ENCODE measurements at regions not wholly inside any gene's neighbourhood (a gene's known extent, or its start where the extent isn't known, plus 50 kb on each side); places are given as distances from the start of the nearest gene placed in this dataset.

GRCh38 chr3:67239353-67239752 lies 241.2 kb downstream of the KBTBD8 start:
- no peak overlapping the region for H3K27ac Mint-ChIP-seq

GRCh38 chr3:67241084-67241483 lies 243.0 kb downstream of the KBTBD8 start:
- no CpG with 5 or more reads among the region's 4 CpGs for WGBS (ENCODE audit: insufficient coverage)
- intact Hi-C loops (cut with micrococcal nuclease) = no loop called here
- no peaks in the 10 kb centered on the region for H3K4me1 ChIP-seq (ENCODE audit: control insufficient read depth in 1 of 2, insufficient read depth in 2 of 2, low read length in 2 of 2)

More at GRCh38 chr3:67239353-67239752, 241.2 kb downstream of the KBTBD8 start:
- Mint-ChIP-seq H3K4me1 (no peaks in the 10 kb centered on the region), H3K36me3 (no peaks in the 10 kb centered on the region), H3K4me3 (no peak overlapping the region), H3K27me3 (ENCODE audit: low read depth in 3 of 3) (peaks cover 0 to 3% (median 0%) of the 10 kb centered on the region in 3 donors), H3K9me3 (peaks cover 0 to 4% (median 3%) of the 10 kb centered on the region in 7 donors)
- intact Hi-C loops (cut with micrococcal nuclease) = no loop called here
- no peaks in the 10 kb centered on the region for H3K79me2 ChIP-seq (ENCODE audit: insufficient read depth, low read length)
- H3K36me3 ChIP-seq (replicated peaks in 1 of 2; ENCODE audit: control insufficient read depth in 1 of 2, insufficient read depth in 2 of 2, low read length in 2 of 2) = no peaks in the 10 kb centered on the region
- H4K20me1 ChIP-seq (ENCODE audit: insufficient read depth, low read length) = no peaks in the 10 kb centered on the region
- peaks cover 0 to 2% of the 10 kb centered on the region in 2 donors for H3K27me3 ChIP-seq (ENCODE audit: control insufficient read depth in 2 of 2, insufficient read depth in 2 of 2, low read length in 2 of 2)
- TF ChIP-seq CTCF (IDR thresholded peaks at IDR 0.05) = no peak
- H3K4me1 ChIP-seq (ENCODE audit: control insufficient read depth in 1 of 2, insufficient read depth in 2 of 2, low read length in 2 of 2) = no peaks in the 10 kb centered on the region
- no peak overlapping the region for H3K4me2 ChIP-seq (replicated peaks; ENCODE audit: extremely low read depth, low read length, poor library complexity, severe bottlenecking)
- no peak for DNase-seq
- no peak overlapping the region for H3K9ac ChIP-seq (ENCODE audit: insufficient read depth, low read length, poor library complexity, severe bottlenecking)
- no peak overlapping the region for H3K4me3 ChIP-seq (replicated peaks in 1 of 3; ENCODE audit: low read depth in 2 of 3, low read length in 3 of 3)
- H2AFZ ChIP-seq (ENCODE audit: insufficient read depth, low read depth, low read length, poor library complexity, severe bottlenecking) = no peak overlapping the region
- no peak overlapping the region for H3K27ac ChIP-seq (ENCODE audit: low read depth in 1 of 2, low read length in 2 of 2)
- no peaks in the 10 kb centered on the region for H3K9me3 ChIP-seq (replicated peaks in 1 of 2; ENCODE audit: control insufficient read depth in 1 of 2, insufficient read depth in 1 of 2, low read length in 2 of 2)
- no CpG with 5 or more reads among the region's 2 CpGs for WGBS (ENCODE audit: insufficient coverage)

More at GRCh38 chr3:67241084-67241483, 243.0 kb downstream of the KBTBD8 start:
- H3K36me3 Mint-ChIP-seq = no peaks in the 10 kb centered on the region
- no peaks in the 10 kb centered on the region for H3K4me1 Mint-ChIP-seq
- DNase-seq = no peak
- Histone ChIP-seq H3K27ac (ENCODE audit: low read depth in 1 of 2, low read length in 2 of 2) (no peak overlapping the region), H3K4me2 (replicated peaks; ENCODE audit: extremely low read depth, low read length, poor library complexity, severe bottlenecking) (no peak overlapping the region), H3K4me3 (replicated peaks in 1 of 3; ENCODE audit: low read depth in 2 of 3, low read length in 3 of 3) (no peak overlapping the region), H3K79me2 (ENCODE audit: insufficient read depth, low read length) (no peaks in the 10 kb centered on the region), H4K20me1 (ENCODE audit: insufficient read depth, low read length) (no peaks in the 10 kb centered on the region), H3K9ac (ENCODE audit: insufficient read depth, low read length, poor library complexity, severe bottlenecking) (no peak overlapping the region), H3K27me3 (ENCODE audit: control insufficient read depth in 2 of 2, insufficient read depth in 2 of 2, low read length in 2 of 2) (peaks cover 0 to 2% of the 10 kb centered on the region in 2 donors), H3K9me3 (replicated peaks in 1 of 2; ENCODE audit: control insufficient read depth in 1 of 2, insufficient read depth in 1 of 2, low read length in 2 of 2) (no peaks in the 10 kb centered on the region), H3K36me3 (replicated peaks in 1 of 2; ENCODE audit: control insufficient read depth in 1 of 2, insufficient read depth in 2 of 2, low read length in 2 of 2) (no peaks in the 10 kb centered on the region), H2AFZ (ENCODE audit: insufficient read depth, low read depth, low read length, poor library complexity, severe bottlenecking) (no peak overlapping the region)
- H3K4me3 Mint-ChIP-seq = no peak overlapping the region
- no peak overlapping the region for H3K27ac Mint-ChIP-seq
- H3K27me3 Mint-ChIP-seq (ENCODE audit: low read depth in 3 of 3) = peaks cover 0 to 3% (median 0%) of the 10 kb centered on the region in 3 donors
- H3K9me3 Mint-ChIP-seq = peaks cover 0 to 5% (median 4%) of the 10 kb centered on the region in 7 donors
- TF ChIP-seq CTCF (IDR thresholded peaks at IDR 0.05) = no peak

All from CD14-positive monocyte (primary cell).